ENCODE measurements at regions not wholly inside any gene's neighbourhood (a gene's known extent, or its start where the extent isn't known, plus 50 kb on each side); places are given as distances from the start of the nearest gene placed in this dataset.
A peak's percentile ranks its signal among the peaks of the same experiment; 100 is the strongest.

DNA sequence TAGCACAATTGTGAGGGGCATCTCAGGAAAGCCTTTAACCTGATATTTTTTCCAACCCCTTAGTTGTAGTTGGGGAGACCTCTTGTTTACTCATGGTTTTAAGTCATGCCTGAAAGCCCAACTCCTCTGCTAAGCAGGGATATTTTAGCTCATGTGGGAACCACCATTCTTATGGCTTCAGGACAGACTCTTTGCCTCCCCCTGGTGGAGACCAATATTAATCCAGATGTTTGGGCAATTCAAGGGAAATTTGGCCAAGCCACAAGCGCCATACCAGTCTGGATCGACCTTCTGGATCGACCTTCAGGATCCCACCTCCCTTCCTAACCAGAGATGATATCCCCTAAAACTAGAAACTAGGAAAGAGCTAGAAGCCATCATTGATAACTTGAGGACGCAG is 211.2 kb downstream of the C6orf118 start:
- Histone ChIP-seq H3K4me2 (ENCODE audit: insufficient read depth, insufficient read length, low read length) (no peak overlapping the region), H3K4me1 (ENCODE audit: insufficient read depth, low read length) (no peaks in the 10 kb centered on the region), H4K91ac (ENCODE audit: insufficient read length, low read depth, low read length) (no peak overlapping the region), H2BK15ac (ENCODE audit: low read depth, low read length) (no peak overlapping the region), H4K8ac (replicated peaks; ENCODE audit: insufficient read length, low read depth, low read length) (no peak overlapping the region), H2BK5ac (ENCODE audit: insufficient read length, low read length) (no peak overlapping the region), H3K27me3 (ENCODE audit: insufficient read depth, low read length) (no peaks in the 10 kb centered on the region), H3K79me1 (ENCODE audit: insufficient read depth, low read depth, low read length, poor library complexity, severe bottlenecking) (no peaks in the 10 kb centered on the region), H3K27ac (ENCODE audit: insufficient read length, low read depth, low read length) (no peak overlapping the region), H3K9me3 (ENCODE audit: control insufficient read depth, low read depth, low read length) (no peaks in the 10 kb centered on the region), H4K5ac (ENCODE audit: insufficient read length, low read depth, low read length) (no peak overlapping the region), H3T11ph (ENCODE audit: low read length) (no peak overlapping the region), H3K56ac (ENCODE audit: insufficient read length, low read depth, low read length) (no peak overlapping the region), H3K18ac (ENCODE audit: insufficient read length, low read depth, low read length) (no peak overlapping the region), H2BK120ac (ENCODE audit: low read depth, low read length, poor library complexity, severe bottlenecking) (no peak overlapping the region), H2AFZ (ENCODE audit: low read length) (no peak overlapping the region), H2BK12ac (ENCODE audit: insufficient read length, low read depth, low read length) (no peak overlapping the region), H3K79me2 (ENCODE audit: insufficient read depth, low read length) (no peaks in the 10 kb centered on the region), H3K23ac (ENCODE audit: insufficient read length, low read depth, low read length) (no peak overlapping the region), H2BK20ac (ENCODE audit: low read depth, low read length, poor library complexity, severe bottlenecking) (no peak overlapping the region), H3K23me2 (ENCODE audit: insufficient read length, low read depth, low read length, poor library complexity, severe bottlenecking) (no peaks in the 10 kb centered on the region), H4K20me1 (ENCODE audit: control insufficient read depth, insufficient read depth, insufficient read length) (no peaks in the 10 kb centered on the region), H2AK5ac (ENCODE audit: insufficient read length, low read length) (no peak overlapping the region), H3K14ac (ENCODE audit: insufficient read depth, low read length) (no peak overlapping the region), H3K9ac (ENCODE audit: extremely low read depth, insufficient read length, low read length) (no peak overlapping the region), H3K4ac (ENCODE audit: low read depth, low read length) (no peak overlapping the region)
- Mint-ChIP-seq H3K4me3 (no peak overlapping the region), H3K27ac (peak overlapping the region in 1 of 3 experiments; percentile 87; a peak in 1 of 7 replicates), H3K36me3 (ENCODE audit: insufficient read depth in 1 of 3, low read depth in 3 of 3) (peaks cover 0 to 26% (median 8%) of the 10 kb centered on the region in 3 experiments; a peak in 4 of 7 replicates), H3K9me3 (peaks cover 23 to 31% of the 10 kb centered on the region in 2 experiments), H3K4me1 (no peaks in the 10 kb centered on the region), H3K27me3 (ENCODE audit: low read depth) (no peaks in the 10 kb centered on the region)
- TF ChIP-seq, protein P1, sequence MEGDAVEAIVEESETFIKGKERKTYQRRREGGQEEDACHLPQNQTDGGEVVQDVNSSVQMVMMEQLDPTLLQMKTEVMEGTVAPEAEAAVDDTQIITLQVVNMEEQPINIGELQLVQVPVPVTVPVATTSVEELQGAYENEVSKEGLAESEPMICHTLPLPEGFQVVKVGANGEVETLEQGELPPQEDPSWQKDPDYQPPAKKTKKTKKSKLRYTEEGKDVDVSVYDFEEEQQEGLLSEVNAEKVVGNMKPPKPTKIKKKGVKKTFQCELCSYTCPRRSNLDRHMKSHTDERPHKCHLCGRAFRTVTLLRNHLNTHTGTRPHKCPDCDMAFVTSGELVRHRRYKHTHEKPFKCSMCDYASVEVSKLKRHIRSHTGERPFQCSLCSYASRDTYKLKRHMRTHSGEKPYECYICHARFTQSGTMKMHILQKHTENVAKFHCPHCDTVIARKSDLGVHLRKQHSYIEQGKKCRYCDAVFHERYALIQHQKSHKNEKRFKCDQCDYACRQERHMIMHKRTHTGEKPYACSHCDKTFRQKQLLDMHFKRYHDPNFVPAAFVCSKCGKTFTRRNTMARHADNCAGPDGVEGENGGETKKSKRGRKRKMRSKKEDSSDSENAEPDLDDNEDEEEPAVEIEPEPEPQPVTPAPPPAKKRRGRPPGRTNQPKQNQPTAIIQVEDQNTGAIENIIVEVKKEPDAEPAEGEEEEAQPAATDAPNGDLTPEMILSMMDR (conservative IDR thresholded peaks at IDR 0.05): peak; percentile 60
- WGBS (ENCODE audit: extremely low coverage, insufficient read length, low lambda C conversion rate): no CpG with 5 or more reads among the region's 4 CpGs
- no peak for DNase-seq

Data from H9 (cell line).